ENCODE measurements at regions not wholly inside any gene's neighbourhood (a gene's known extent, or its start where the extent isn't known, plus 50 kb on each side); places are given as distances from the start of the nearest gene placed in this dataset.

GRCh38 chr4:28799696-28800095, 1920.5 kb upstream of the PCDH7 start:
- no peak overlapping the region for H3K4me2 ChIP-seq (ENCODE audit: low read length)

GRCh38 chr4:28811025-28811424, 1909.1 kb upstream of the PCDH7 start:
- no peak for DNase-seq (ENCODE audit: low read depth)
- Histone ChIP-seq H3K9ac (ENCODE audit: low read length) (no peak overlapping the region), H3K27me3 (ENCODE audit: insufficient read depth, low read length) (no peaks in the 10 kb centered on the region), H3K27ac (ENCODE audit: low read depth, low read length) (no peak overlapping the region), H3K36me3 (ENCODE audit: insufficient read depth, low read length) (no peaks in the 10 kb centered on the region), H3K4me3 (ENCODE audit: insufficient read depth, low read depth, low read length) (no peak overlapping the region), H4K20me1 (ENCODE audit: insufficient read depth, low read length) (no peaks in the 10 kb centered on the region), H3K79me2 (ENCODE audit: insufficient read depth, low read length) (no peaks in the 10 kb centered on the region), H3K4me1 (ENCODE audit: insufficient read depth, low read length) (no peaks in the 10 kb centered on the region), H3K9me3 (ENCODE audit: insufficient read depth, low read depth, low read length) (no peaks in the 10 kb centered on the region), H3K4me2 (ENCODE audit: low read length) (no peak overlapping the region), H2AFZ (ENCODE audit: low read depth, low read length) (no peak overlapping the region)
- Mint-ChIP-seq H3K4me3 (ENCODE audit: unreplicated experiment) (no peak overlapping the region), H3K36me3 (ENCODE audit: low read depth, unreplicated experiment) (no peaks in the 10 kb centered on the region), H3K27ac (ENCODE audit: unreplicated experiment) (no peak overlapping the region), H3K4me1 (ENCODE audit: low read depth, unreplicated experiment) (no peaks in the 10 kb centered on the region), H3K9me3 (ENCODE audit: unreplicated experiment) (peaks cover 6% of the 10 kb centered on the region), H3K27me3 (ENCODE audit: low read depth, unreplicated experiment) (no peaks in the 10 kb centered on the region)
- TF ChIP-seq EZH2 (IDR thresholded peaks at IDR 0.05; ENCODE audit: insufficient read depth, low read length) (no peak), CTCF (IDR thresholded peaks at IDR 0.05; ENCODE audit: insufficient read depth, low read depth, low read length) (no peak)
- FAIRE-seq: no peak

More at GRCh38 chr4:28799696-28800095, 1920.5 kb upstream of the PCDH7 start:
- H2AFZ ChIP-seq (ENCODE audit: low read depth, low read length): no peak overlapping the region
- FAIRE-seq: no peak
- Mint-ChIP-seq H3K36me3 (ENCODE audit: low read depth, unreplicated experiment) (no peaks in the 10 kb centered on the region), H3K27ac (ENCODE audit: unreplicated experiment) (no peak overlapping the region), H3K9me3 (ENCODE audit: unreplicated experiment) (no peaks in the 10 kb centered on the region), H3K27me3 (ENCODE audit: low read depth, unreplicated experiment) (no peaks in the 10 kb centered on the region), H3K4me1 (ENCODE audit: low read depth, unreplicated experiment) (peaks cover 2% of the 10 kb centered on the region), H3K4me3 (ENCODE audit: unreplicated experiment) (no peak overlapping the region)
- H3K36me3 ChIP-seq (ENCODE audit: insufficient read depth, low read length): no peaks in the 10 kb centered on the region
- no peaks in the 10 kb centered on the region for H3K9me3 ChIP-seq (ENCODE audit: insufficient read depth, low read depth, low read length)
- H3K4me3 ChIP-seq (ENCODE audit: insufficient read depth, low read depth, low read length): no peak overlapping the region
- H3K27me3 ChIP-seq (ENCODE audit: insufficient read depth, low read length): no peaks in the 10 kb centered on the region
- H3K79me2 ChIP-seq (ENCODE audit: insufficient read depth, low read length): no peaks in the 10 kb centered on the region
- H3K9ac ChIP-seq (ENCODE audit: low read length): no peak overlapping the region
- TF ChIP-seq EZH2 (IDR thresholded peaks at IDR 0.05; ENCODE audit: insufficient read depth, low read length): no peak
- no peak for TF ChIP-seq CTCF (IDR thresholded peaks at IDR 0.05; ENCODE audit: insufficient read depth, low read depth, low read length)
- H3K27ac ChIP-seq (ENCODE audit: low read depth, low read length): no peak overlapping the region
- peak; percentile 4 for DNase-seq (ENCODE audit: low read depth)
- no peaks in the 10 kb centered on the region for H4K20me1 ChIP-seq (ENCODE audit: insufficient read depth, low read length)
- H3K4me1 ChIP-seq (ENCODE audit: insufficient read depth, low read length): no peaks in the 10 kb centered on the region

GRCh38 chr4:28822163-28822562, 1898.0 kb upstream of the PCDH7 start:
- no peak overlapping the region for H3K4me3 ChIP-seq (ENCODE audit: insufficient read depth, low read depth, low read length)
- Mint-ChIP-seq H3K27ac (ENCODE audit: unreplicated experiment) (no peak overlapping the region), H3K36me3 (ENCODE audit: low read depth, unreplicated experiment) (no peaks in the 10 kb centered on the region), H3K9me3 (ENCODE audit: unreplicated experiment) (peaks cover 4% of the 10 kb centered on the region), H3K4me1 (ENCODE audit: low read depth, unreplicated experiment) (no peaks in the 10 kb centered on the region), H3K27me3 (ENCODE audit: low read depth, unreplicated experiment) (no peaks in the 10 kb centered on the region), H3K4me3 (ENCODE audit: unreplicated experiment) (no peak overlapping the region)
- H3K9ac ChIP-seq (ENCODE audit: low read length): no peak overlapping the region
- no peaks in the 10 kb centered on the region for H4K20me1 ChIP-seq (ENCODE audit: insufficient read depth, low read length)
- H3K79me2 ChIP-seq (ENCODE audit: insufficient read depth, low read length): no peaks in the 10 kb centered on the region
- H3K4me2 ChIP-seq (ENCODE audit: low read length): no peak overlapping the region
- no peak overlapping the region for H2AFZ ChIP-seq (ENCODE audit: low read depth, low read length)
- no peaks in the 10 kb centered on the region for H3K27me3 ChIP-seq (ENCODE audit: insufficient read depth, low read length)
- TF ChIP-seq CTCF (IDR thresholded peaks at IDR 0.05; ENCODE audit: insufficient read depth, low read depth, low read length): no peak
- DNase-seq (ENCODE audit: low read depth): no peak
- FAIRE-seq: no peak
- H3K9me3 ChIP-seq (ENCODE audit: insufficient read depth, low read depth, low read length): peaks cover 2% of the 10 kb centered on the region
- no peaks in the 10 kb centered on the region for H3K4me1 ChIP-seq (ENCODE audit: insufficient read depth, low read length)
- H3K36me3 ChIP-seq (ENCODE audit: insufficient read depth, low read length): no peaks in the 10 kb centered on the region
- no peak overlapping the region for H3K27ac ChIP-seq (ENCODE audit: low read depth, low read length)

Measured in astrocyte (in vitro differentiated cells and primary cell).